Adrenal gland (tissue), 5 donors: ENCODE measurements at regions not wholly inside any gene's neighbourhood (a gene's known extent, or its start where the extent isn't known, plus 50 kb on each side); places are given as distances from the start of the nearest gene placed in this dataset.

ENCODE experiments used
- POLR2A ChIP-seq, 2 donors: fragments of 450-650 bp; IDR thresholded peaks; one replicate each; pipeline ENCODE4 v1.6.1; 2017; ENCODE audit warnings: antibody characterized with exemption in 2 of 2, mild to moderate bottlenecking in 2 of 2, moderate library complexity in 1 of 2
- TF ChIP-seq, protein P1 (sequence below), 6 experiments: fragments of 450-650 bp in 4 of 6; fragments of 200-600 bp in 2 of 6; sonication (generic) in 1 of 6; IDR thresholded peaks; 1 replicate in 5 of 6; 2 replicates in 1 of 6; pipeline versions ENCODE4 v1.5.1 to v1.8.0; 2016 to 2021; ENCODE audit warnings: antibody characterized with exemption in 6 of 6, mild to moderate bottlenecking in 2 of 6, moderate library complexity in 1 of 6
- donor health status: DM: no; HTN: no; CAD: no.

DNA sequence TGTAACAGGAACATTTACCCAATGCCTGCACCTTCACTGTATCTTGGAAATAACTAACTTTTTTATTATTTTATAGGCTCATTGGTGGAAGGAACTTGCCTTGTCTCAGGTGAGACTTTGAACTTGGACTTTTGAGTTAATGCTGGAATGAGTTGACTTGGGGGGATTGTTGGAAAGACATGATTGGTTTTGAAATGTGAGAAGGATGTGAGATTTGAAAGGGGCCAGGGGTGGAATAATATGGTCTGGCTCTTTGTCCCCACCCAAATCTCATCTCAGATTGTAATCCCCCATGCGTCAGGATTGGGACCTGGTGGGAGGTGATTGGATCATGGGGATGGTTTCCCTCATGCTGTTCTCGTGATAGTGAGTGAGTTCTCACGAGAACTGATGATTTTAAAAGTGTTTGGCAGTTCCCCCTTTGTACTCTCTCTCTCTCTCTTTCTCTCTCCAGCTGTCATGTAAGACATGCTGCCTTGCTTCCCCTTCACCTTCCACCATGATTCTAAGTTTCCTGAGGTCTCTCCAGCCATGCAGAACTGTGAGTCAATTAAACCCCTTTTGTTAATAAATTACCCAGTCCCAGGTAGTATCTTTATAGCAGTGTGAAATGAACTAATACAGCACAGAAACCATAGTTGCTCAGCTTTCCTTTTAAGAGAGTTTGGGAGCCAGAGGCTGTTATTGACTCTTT lies 244.1 kb downstream of the BTG1 start:
- TF ChIP-seq, protein P1, sequence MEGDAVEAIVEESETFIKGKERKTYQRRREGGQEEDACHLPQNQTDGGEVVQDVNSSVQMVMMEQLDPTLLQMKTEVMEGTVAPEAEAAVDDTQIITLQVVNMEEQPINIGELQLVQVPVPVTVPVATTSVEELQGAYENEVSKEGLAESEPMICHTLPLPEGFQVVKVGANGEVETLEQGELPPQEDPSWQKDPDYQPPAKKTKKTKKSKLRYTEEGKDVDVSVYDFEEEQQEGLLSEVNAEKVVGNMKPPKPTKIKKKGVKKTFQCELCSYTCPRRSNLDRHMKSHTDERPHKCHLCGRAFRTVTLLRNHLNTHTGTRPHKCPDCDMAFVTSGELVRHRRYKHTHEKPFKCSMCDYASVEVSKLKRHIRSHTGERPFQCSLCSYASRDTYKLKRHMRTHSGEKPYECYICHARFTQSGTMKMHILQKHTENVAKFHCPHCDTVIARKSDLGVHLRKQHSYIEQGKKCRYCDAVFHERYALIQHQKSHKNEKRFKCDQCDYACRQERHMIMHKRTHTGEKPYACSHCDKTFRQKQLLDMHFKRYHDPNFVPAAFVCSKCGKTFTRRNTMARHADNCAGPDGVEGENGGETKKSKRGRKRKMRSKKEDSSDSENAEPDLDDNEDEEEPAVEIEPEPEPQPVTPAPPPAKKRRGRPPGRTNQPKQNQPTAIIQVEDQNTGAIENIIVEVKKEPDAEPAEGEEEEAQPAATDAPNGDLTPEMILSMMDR (IDR thresholded peaks at IDR 0.05): no peak
- no peak for TF ChIP-seq POLR2A (IDR thresholded peaks at IDR 0.05)
